Transverse colon (tissue), 4 donors: ENCODE measurements at regions not wholly inside any gene's neighbourhood (a gene's known extent, or its start where the extent isn't known, plus 50 kb on each side); places are given as distances from the start of the nearest gene placed in this dataset.

ENCODE experiments used
- EP300 ChIP-seq: sonication (generic); formaldehyde crosslinking; IDR thresholded peaks from one replicate; pipeline ENCODE4 v1.6.1; 2017; ENCODE audit warnings: antibody characterized with exemption, low read depth
- POLR2AphosphoS5 ChIP-seq, 3 donors: sonication (generic); formaldehyde crosslinking; IDR thresholded peaks; one replicate each; pipeline ENCODE4 v1.6.1; 2016; ENCODE audit warnings: antibody characterized with exemption in 3 of 3
- TF ChIP-seq, protein P1 (sequence below), 5 experiments: fragments of 200-600 bp in 3 of 5; fragments of 450-650 bp in 2 of 5; sonication (generic) in 3 of 5; IDR thresholded peaks; 1 replicate in 2 of 5; 2 replicates in 3 of 5; pipeline ENCODE4 v1.5.1; 2016 to 2017; ENCODE audit warnings: antibody characterized with exemption in 5 of 5, inconsistent platforms in 3 of 5, mild to moderate bottlenecking in 2 of 5, moderate library complexity in 1 of 5

DNA sequence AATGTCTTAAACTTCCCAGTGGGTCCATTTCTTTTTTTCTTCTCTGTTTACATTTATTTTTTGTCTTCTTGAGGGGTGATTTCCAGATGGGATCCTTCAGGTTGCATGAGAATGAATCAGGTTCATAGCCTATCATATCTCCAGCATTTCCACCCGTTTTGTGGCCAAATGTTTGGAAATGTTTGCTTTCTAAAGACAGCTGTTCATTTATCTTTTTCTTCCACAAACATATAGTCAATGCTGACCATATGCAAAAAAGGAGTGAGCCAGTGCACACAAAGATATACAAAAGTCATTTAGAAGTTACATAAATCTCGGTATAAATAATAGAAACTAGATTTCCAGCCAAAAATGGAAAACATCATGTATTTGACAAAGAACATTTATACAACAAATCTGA lies 71.6 kb upstream of the STC2 start:
- TF ChIP-seq EP300 (no peak), POLR2AphosphoS5 (IDR thresholded peaks at IDR 0.05) (no peak)
- TF ChIP-seq, protein P1, sequence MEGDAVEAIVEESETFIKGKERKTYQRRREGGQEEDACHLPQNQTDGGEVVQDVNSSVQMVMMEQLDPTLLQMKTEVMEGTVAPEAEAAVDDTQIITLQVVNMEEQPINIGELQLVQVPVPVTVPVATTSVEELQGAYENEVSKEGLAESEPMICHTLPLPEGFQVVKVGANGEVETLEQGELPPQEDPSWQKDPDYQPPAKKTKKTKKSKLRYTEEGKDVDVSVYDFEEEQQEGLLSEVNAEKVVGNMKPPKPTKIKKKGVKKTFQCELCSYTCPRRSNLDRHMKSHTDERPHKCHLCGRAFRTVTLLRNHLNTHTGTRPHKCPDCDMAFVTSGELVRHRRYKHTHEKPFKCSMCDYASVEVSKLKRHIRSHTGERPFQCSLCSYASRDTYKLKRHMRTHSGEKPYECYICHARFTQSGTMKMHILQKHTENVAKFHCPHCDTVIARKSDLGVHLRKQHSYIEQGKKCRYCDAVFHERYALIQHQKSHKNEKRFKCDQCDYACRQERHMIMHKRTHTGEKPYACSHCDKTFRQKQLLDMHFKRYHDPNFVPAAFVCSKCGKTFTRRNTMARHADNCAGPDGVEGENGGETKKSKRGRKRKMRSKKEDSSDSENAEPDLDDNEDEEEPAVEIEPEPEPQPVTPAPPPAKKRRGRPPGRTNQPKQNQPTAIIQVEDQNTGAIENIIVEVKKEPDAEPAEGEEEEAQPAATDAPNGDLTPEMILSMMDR (IDR thresholded peaks at IDR 0.05), result no peak
